Glomerular visceral epithelial cell (primary cell): ENCODE measurements at regions not wholly inside any gene's neighbourhood (a gene's known extent, or its start where the extent isn't known, plus 50 kb on each side); places are given as distances from the start of the nearest gene placed in this dataset.
"Not testable (repeated sequence)": the region's sequence is repeated elsewhere in the genome, so short reads cannot be mapped to it uniquely, and the experiment has no call there.

Experiments
- DNase-seq: peaks from one replicate; pipeline ENCODE4 v3.0.0-alpha.2; 2016; ENCODE audit errors: extremely low spot score

GRCh38 chr2:55772109-55772980, 78.7 kb upstream of the PNPT1 start:
- DNase-seq = no peak

GRCh38 chr2:55771612-55772011, 78.0 kb upstream of the PNPT1 start:
- DNase-seq = peak; percentile 39

- no peak for DNase-seq
Measured at GRCh38 chr2:55768991-55769390, 75.3 kb upstream of the PNPT1 start.

GRCh38 chr2:55766947-55767346, 73.3 kb upstream of the PNPT1 start:
- DNase-seq = no peak

- not testable (repeated sequence) for DNase-seq
Measured at GRCh38 chr2:55765708-55766107, 72.1 kb upstream of the PNPT1 start.

GRCh38 chr2:55763721-55764120, 70.1 kb upstream of the PNPT1 start:
- no peak for DNase-seq

- DNase-seq = no peak
Measured at GRCh38 chr2:55761526-55761925, 67.9 kb upstream of the PNPT1 start.

GRCh38 chr2:55761024-55761423, 67.4 kb upstream of the PNPT1 start:
- DNase-seq = no peak

GRCh38 chr2:55760125-55760524, 66.5 kb upstream of the PNPT1 start:
- DNase-seq = no peak

GRCh38 chr2:55759271-55759921, 65.8 kb upstream of the PNPT1 start:
- DNase-seq = no peak

GRCh38 chr2:55751966-55752365, 58.3 kb upstream of the PNPT1 start:
- DNase-seq = no peak

- DNase-seq = no peak
Measured at GRCh38 chr2:55743583-55743982, 49.9 kb upstream of the PNPT1 start.
